HG03280 (cell line): ENCODE measurements at regions not wholly inside any gene's neighbourhood (a gene's known extent, or its start where the extent isn't known, plus 50 kb on each side); places are given as distances from the start of the nearest gene placed in this dataset.
"Not testable (repeated sequence)": the region's sequence is repeated elsewhere in the genome, so short reads cannot be mapped to it uniquely, and the experiment has no call there.

Source experiments
- ATAC-seq: cut with Tn5 transposase; IDR thresholded peaks from one replicate; pipeline ENCODE4 v1.9.1; 2021; ENCODE audit warnings: mild to moderate bottlenecking, moderate library complexity; ENCODE audit not compliant: unreplicated experiment

GRCh38 chr6:126199466-126199865 lies 140.4 kb upstream of the CENPW start:
- ATAC-seq: no peak

- no peak for ATAC-seq
Measured at GRCh38 chr6:126202707-126203106, 137.2 kb upstream of the CENPW start.

- no peak for ATAC-seq
Measured at GRCh38 chr6:126204126-126204525, 135.8 kb upstream of the CENPW start.

- no peak for ATAC-seq
Measured at GRCh38 chr6:126204598-126204997, 135.3 kb upstream of the CENPW start.

GRCh38 chr6:126206504-126207246 lies 133.2 kb upstream of the CENPW start:
- ATAC-seq: no peak

GRCh38 chr6:126210398-126211075 lies 129.4 kb upstream of the CENPW start:
- ATAC-seq: no peak

- ATAC-seq: no peak
Measured at GRCh38 chr6:126217497-126217896, 122.4 kb upstream of the CENPW start.

- not testable (repeated sequence) for ATAC-seq
Measured at GRCh38 chr6:126220901-126221300, 119.0 kb upstream of the CENPW start.

GRCh38 chr6:126227833-126228702 lies 111.8 kb upstream of the CENPW start:
- ATAC-seq: no peak

GRCh38 chr6:126232671-126233070 lies 107.2 kb upstream of the CENPW start:
- no peak for ATAC-seq

- no peak for ATAC-seq
Measured at GRCh38 chr6:126233192-126233591, 106.7 kb upstream of the CENPW start.

GRCh38 chr6:126235363-126235762 lies 104.6 kb upstream of the CENPW start:
- ATAC-seq: no peak

GRCh38 chr6:126245077-126245476 lies 94.8 kb upstream of the CENPW start:
- ATAC-seq: no peak

- no peak for ATAC-seq
Measured at GRCh38 chr6:126252154-126252553, 87.8 kb upstream of the CENPW start.

- ATAC-seq: no peak
Measured at GRCh38 chr6:126253431-126253830, 86.5 kb upstream of the CENPW start.

- no peak for ATAC-seq
Measured at GRCh38 chr6:126258150-126258549, 81.8 kb upstream of the CENPW start.

- ATAC-seq: no peak
Measured at GRCh38 chr6:126261792-126262421, 78.0 kb upstream of the CENPW start.

GRCh38 chr6:126264265-126264664 lies 75.7 kb upstream of the CENPW start:
- ATAC-seq: no peak

- no peak for ATAC-seq
Measured at GRCh38 chr6:126266664-126267063, 73.3 kb upstream of the CENPW start.

- ATAC-seq: no peak
Measured at GRCh38 chr6:126267626-126268025, 72.3 kb upstream of the CENPW start.

- peak; percentile 50 for ATAC-seq
Measured at GRCh38 chr6:126268092-126268491, 71.8 kb upstream of the CENPW start.
